GM19025 (cell line): ENCODE measurements at regions not wholly inside any gene's neighbourhood (a gene's known extent, or its start where the extent isn't known, plus 50 kb on each side); places are given as distances from the start of the nearest gene placed in this dataset.
A peak's percentile ranks its signal among the peaks of the same experiment; 100 is the strongest.
"Not testable (repeated sequence)": the region's sequence is repeated elsewhere in the genome, so short reads cannot be mapped to it uniquely, and the experiment has no call there.

ENCODE experiments used
- ATAC-seq: cut with Tn5 transposase; IDR thresholded peaks from one replicate; pipeline ENCODE4 v1.9.1; 2021; ENCODE audit warnings: mild to moderate bottlenecking, low read depth, moderate library complexity; ENCODE audit not compliant: unreplicated experiment

DNA sequence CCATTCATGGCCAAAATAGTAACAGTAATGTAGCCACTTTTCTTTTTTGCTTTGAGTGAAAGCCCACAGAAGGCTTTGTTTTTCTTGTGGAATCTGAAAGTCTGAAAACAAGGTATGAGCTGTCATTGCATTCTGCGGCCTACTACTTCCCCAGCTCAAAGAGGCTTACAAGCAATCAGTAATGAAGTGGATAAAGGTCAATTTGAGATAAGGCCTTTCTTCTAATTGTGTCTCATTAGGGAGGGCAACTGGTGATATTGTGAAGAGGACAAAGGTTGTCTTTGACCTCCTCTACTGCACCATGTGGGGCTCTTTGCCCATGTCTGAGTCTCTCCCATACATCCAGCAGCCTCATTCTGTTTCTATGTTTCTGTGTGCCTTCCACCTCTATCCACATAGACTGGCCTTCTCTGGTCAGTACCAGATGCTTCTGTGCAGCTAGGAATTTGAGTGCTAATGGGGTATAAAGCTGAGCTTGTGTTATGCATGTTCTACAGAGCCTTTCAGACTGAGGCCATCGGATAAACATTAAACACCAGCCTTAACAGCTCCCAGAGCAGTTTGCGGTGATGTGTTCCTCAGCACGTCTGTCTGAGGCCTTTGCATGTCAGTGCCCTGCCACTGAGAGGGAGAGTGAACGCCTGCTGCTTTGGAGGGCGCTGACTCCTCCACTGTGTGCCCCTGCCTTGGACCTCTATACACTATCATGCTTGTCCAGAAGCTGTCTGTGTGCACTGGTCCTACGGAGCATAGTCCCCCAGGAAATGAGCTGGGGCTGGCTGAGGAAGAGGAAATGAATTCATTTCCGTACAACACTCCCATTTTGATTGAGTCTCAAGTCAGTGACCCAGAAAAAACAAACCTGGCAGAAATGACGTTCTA is 80.2 kb downstream of the SH2D1A start:
- no peak for ATAC-seq

- no peak for ATAC-seq
These were observed 86.8 kb downstream of the SH2D1A start for GRCh38 chrX:124433186-124433585.

- no peak for ATAC-seq
These were observed 89.3 kb downstream of the SH2D1A start for GRCh38 chrX:124435616-124436015.

DNA sequence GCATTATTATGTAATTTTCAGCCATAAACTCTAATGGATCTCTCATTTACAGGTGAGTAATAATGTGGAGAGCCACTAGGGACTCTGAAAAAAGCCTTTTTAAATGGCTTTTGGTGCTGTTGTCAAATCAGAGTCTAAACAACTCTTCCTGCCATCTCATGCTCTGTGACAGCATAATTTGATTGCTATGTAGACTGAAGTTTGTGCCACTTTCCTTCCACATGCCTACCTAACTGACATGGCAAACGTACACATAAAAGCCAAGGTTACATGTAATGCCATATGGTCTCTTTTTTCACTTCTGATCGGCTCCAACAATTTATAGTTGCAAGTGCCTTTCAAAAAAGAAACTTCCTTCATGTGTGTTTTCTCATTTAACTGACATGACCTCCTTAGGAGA is 94.3 kb downstream of the SH2D1A start:
- ATAC-seq: no peak

GRCh38 chrX:124441971-124442590 is 95.7 kb downstream of the SH2D1A start:
- ATAC-seq: no peak

DNA sequence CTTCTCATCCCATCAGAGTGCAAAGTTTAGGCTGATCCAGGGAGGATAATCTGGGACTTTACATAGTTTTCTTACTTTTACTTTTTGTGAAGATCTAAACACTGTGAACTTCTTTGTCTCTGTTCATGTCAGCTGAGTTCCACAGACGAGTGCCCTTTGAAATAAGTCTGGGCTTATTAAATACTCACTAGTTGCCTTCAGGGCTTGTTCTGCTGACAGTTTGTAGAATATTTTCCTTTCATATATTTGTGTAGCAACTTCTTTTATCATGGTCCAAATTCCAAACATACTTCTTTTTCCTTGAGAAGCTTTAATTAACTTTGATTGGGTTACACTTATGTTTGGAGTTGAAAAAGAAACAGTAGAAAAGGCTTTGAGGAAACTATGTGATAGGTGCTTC is 109.6 kb downstream of the SH2D1A start:
- ATAC-seq: no peak

GRCh38 chrX:124459851-124460250 is 113.5 kb downstream of the SH2D1A start:
- not testable (repeated sequence) for ATAC-seq

GRCh38 chrX:124462931-124463330 is 116.6 kb downstream of the SH2D1A start:
- no peak for ATAC-seq

DNA sequence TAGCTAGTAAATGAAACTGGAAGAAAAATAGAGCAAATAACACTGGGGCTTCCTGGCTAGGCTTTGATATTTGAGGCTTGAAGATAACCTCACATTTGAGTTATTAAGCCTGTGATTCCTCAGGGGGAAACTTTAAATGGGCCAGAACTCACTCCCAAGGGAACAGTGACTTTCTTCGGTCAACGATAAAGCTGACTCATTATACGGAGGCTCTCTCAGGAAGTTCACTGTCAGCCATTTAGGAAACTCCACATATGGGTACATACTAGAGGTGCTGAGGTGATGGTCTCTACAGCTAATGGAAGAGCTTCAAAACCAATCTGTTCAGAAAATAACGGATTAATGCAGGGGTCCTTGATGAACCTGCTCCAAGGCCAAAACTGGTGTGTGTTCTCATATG is 120.8 kb downstream of the SH2D1A start:
- ATAC-seq: no peak

DNA sequence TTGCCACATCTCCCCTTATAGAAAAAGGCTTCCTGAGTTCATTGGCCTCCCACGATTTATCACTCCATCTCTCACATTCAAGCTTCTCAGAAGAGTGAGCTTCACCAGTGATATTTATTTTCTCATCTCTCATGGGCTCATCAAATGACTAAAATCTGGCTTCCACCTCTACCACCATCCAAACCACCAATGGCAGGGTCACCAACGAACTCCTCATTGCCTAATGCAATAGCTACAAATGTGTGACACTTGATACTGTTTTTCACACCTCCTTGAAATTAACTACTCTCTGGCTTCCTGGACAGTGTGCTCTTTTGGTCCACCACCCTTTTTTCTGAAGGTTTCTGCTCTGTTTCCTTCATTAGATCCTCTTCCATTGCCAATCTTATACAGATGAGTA is 129.0 kb downstream of the SH2D1A start:
- no peak for ATAC-seq

GRCh38 chrX:124476562-124476961 is 130.2 kb downstream of the SH2D1A start:
- peak; percentile 43 for ATAC-seq

DNA sequence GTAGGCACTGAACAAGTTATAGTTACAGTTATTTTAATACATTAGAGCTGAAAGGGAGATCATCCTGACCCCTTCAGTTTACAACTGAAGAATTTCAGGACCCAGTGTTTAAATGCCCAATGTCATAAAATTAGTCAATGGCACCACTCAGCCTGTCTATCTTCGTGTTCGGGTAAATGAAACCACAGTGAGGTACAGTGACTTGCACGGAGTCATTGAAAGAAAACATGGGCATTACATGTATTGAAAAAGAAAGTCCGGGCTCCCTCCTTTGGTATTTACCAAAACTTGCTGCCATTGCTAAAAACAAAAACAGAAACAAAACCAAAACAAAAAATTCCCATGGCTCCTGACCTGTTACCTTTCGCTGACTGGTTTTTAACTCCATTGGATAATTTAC is 131.7 kb downstream of the SH2D1A start:
- no peak for ATAC-seq

DNA sequence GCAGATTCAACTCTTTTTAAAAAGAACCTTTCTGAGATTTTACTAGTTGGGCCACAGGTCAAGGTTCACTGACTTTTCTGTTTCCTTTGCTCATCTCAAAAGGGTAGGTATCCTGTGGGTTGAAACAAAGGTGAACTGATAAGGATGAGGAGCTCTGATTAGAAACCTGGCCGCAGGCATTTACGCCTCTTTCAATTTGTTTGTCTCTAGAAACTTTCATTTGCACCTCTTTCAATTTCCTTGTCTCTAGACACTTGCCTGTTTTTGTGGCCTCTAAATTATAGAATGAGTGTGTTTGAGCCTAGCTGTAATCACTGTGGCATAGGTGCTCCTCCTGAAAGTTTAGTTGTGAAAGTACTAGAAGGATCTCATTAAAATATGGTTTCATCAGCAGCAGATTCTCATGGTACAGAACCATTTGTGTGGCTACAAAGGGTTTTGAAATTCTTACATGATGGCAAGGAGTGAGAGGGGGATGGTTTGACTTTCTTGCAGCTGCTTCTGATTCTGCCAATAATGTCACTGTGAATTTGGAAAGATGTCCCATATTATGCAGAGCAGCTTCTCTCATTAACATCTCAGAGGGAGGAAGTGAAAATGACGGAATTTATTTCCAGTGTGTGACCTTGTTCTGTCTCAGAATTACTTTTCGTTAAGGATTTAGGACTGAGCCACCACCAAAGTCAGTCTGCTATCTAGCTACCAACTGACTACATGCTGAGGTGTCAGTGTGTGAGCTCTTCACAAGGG is 142.2 kb downstream of the SH2D1A start:
- ATAC-seq: peak; percentile 75

DNA sequence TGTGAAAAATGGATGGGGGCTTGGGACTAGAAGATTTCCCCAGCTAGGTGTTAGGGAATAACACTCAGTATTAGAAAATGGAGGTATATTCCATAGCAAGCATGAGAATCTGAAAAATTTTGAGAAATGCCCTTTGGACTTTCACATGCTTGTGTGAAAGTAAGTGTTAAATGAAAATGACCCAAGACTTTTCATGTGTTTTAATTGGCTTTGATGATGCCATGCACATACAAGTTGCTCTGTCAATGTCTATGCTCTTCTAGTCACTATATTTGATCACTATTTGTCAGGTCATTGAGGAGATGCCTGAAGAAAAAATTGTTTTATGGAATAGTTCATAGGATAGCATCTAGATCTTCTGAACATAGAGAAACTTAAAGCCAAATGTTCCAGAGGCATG is 147.6 kb downstream of the SH2D1A start:
- no peak for ATAC-seq

- ATAC-seq: no peak
These were observed 151.0 kb downstream of the SH2D1A start for GRCh38 chrX:124497386-124497785.

GRCh38 chrX:124501586-124501985 is 155.2 kb downstream of the SH2D1A start:
- no peak for ATAC-seq

- ATAC-seq: no peak
These were observed 155.8 kb downstream of the SH2D1A start for GRCh38 chrX:124502166-124502565.

GRCh38 chrX:124502599-124502998 is 156.2 kb downstream of the SH2D1A start:
- ATAC-seq: no peak

GRCh38 chrX:124504111-124504983 is 158.0 kb downstream of the SH2D1A start:
- ATAC-seq: peak; percentile 85

GRCh38 chrX:124506066-124506465 is 159.7 kb downstream of the SH2D1A start:
- no peak for ATAC-seq
